HuH-7 (cell line): ENCODE measurements at regions not wholly inside any gene's neighbourhood (a gene's known extent, or its start where the extent isn't known, plus 50 kb on each side); places are given as distances from the start of the nearest gene placed in this dataset.

Experiments
- DNase-seq: peaks from one replicate; pipeline ENCODE4 v3.0.0; 2011; ENCODE audit warnings: low spot score

GRCh38 chr4:123878976-123879375, 482.4 kb downstream of the SPRY1 start:
- no peak for DNase-seq

- DNase-seq, result no peak
These were observed 484.0 kb downstream of the SPRY1 start for GRCh38 chr4:123880631-123881030.

GRCh38 chr4:123884922-123885321, 488.3 kb downstream of the SPRY1 start:
- no peak for DNase-seq

- no peak for DNase-seq
These were observed 492.9 kb downstream of the SPRY1 start for GRCh38 chr4:123889507-123889906.

GRCh38 chr4:123890889-123891288, 494.3 kb downstream of the SPRY1 start:
- DNase-seq, result no peak

- no peak for DNase-seq
These were observed 495.3 kb downstream of the SPRY1 start for GRCh38 chr4:123891881-123892280.

- DNase-seq, result no peak
These were observed 495.9 kb downstream of the SPRY1 start for GRCh38 chr4:123892368-123892976.

- peak; percentile 12 for DNase-seq
These were observed 496.7 kb downstream of the SPRY1 start for GRCh38 chr4:123893011-123893981.

GRCh38 chr4:123896446-123897071, 500.0 kb downstream of the SPRY1 start:
- DNase-seq, result no peak

- DNase-seq, result no peak
These were observed 502.5 kb downstream of the SPRY1 start for GRCh38 chr4:123898946-123899666.

- DNase-seq, result no peak
These were observed 508.3 kb downstream of the SPRY1 start for GRCh38 chr4:123904882-123905281.

- no peak for DNase-seq
These were observed 517.0 kb downstream of the SPRY1 start for GRCh38 chr4:123913598-123913997.

GRCh38 chr4:123916821-123917220, 520.2 kb downstream of the SPRY1 start:
- DNase-seq, result no peak

GRCh38 chr4:123919576-123920098, 523.0 kb downstream of the SPRY1 start:
- DNase-seq, result no peak

- no peak for DNase-seq
These were observed 524.7 kb downstream of the SPRY1 start for GRCh38 chr4:123921339-123921738.

GRCh38 chr4:123922847-123923246, 526.3 kb downstream of the SPRY1 start:
- DNase-seq, result no peak

- DNase-seq, result no peak
These were observed 527.9 kb downstream of the SPRY1 start for GRCh38 chr4:123924536-123924935.

GRCh38 chr4:123929565-123929964, 533.0 kb downstream of the SPRY1 start:
- DNase-seq, result no peak

GRCh38 chr4:123930996-123931395, 534.4 kb downstream of the SPRY1 start:
- no peak for DNase-seq

GRCh38 chr4:123934096-123934495, 537.5 kb downstream of the SPRY1 start:
- DNase-seq, result no peak

GRCh38 chr4:123936621-123937043, 540.0 kb downstream of the SPRY1 start:
- DNase-seq, result no peak

- no peak for DNase-seq
These were observed 541.0 kb downstream of the SPRY1 start for GRCh38 chr4:123937581-123937980.
